OCI-M1 (cell line): ENCODE measurements at regions not wholly inside any gene's neighbourhood (a gene's known extent, or its start where the extent isn't known, plus 50 kb on each side); places are given as distances from the start of the nearest gene placed in this dataset.

Experiments
- DNase-seq: peaks from one replicate; lab custom pipeline; 2025; lab: John Stamatoyannopoulos, UW

DNA sequence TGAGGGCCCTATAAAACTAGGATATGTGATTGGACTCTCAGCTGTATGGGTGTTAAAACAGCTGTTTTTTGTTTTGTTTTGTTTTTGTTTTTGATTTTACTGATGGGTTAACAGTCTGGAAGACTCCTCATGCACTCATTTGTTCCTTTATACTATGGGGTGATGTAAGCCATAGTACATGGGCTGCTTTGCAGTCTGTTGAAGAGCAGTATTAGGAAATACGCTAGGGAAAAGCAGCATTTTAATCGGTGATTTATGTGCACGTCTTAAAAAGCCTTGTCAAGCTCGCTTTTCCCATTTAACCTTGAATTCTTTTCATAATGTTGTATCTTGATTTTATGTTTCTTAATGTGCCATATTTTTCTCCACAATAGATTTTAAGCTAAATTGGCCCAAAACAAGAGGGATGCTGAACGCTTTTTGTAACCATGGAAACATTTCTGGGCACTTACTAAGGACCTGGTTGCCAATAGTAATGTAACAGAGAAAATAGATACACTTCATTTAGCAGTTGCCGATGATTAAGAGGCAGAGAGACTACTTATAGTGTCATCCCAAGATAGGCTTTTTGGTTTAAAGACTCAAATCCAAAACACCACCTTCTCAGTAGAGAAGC, 244.0 kb downstream of the SNAPC1 start:
- no peak for DNase-seq

DNA sequence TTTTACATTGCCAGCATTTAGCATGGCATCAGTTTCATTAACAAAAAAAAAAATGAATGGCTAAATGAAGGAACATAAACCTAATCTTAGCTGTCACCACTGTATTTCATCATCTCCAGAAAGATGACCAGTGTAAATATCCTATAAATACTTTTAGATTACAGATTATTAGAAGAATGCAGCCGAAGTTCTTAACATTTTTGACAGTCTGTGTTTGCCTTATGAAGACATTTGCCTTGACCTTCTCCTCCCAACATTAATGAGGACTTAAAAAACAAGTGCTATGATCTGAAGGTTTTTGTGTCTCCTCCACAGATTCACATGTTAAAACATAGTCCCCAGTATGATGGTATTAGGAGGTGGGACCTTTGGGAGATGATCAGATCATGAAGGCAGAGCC, 253.0 kb downstream of the SNAPC1 start:
- DNase-seq, result no peak

DNA sequence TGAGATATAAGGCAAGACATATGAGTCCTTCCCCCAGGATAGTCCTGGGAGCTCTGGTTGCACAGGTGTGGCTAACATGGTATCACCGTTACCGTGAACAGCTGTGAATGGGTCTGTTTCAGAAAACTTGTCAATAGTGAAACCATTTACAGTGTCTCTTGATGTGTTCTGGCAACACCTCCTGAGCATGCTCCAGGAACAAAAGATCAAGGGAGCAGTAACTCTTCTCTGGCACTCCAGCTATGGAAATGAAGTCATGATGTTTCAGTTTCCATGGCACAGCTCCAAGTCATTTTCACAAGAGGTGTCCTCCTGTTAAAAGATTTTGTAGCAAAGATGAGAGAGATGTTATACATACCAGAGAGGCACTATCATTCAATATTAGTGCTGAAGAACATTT, 253.7 kb downstream of the SNAPC1 start:
- DNase-seq, result no peak

DNA sequence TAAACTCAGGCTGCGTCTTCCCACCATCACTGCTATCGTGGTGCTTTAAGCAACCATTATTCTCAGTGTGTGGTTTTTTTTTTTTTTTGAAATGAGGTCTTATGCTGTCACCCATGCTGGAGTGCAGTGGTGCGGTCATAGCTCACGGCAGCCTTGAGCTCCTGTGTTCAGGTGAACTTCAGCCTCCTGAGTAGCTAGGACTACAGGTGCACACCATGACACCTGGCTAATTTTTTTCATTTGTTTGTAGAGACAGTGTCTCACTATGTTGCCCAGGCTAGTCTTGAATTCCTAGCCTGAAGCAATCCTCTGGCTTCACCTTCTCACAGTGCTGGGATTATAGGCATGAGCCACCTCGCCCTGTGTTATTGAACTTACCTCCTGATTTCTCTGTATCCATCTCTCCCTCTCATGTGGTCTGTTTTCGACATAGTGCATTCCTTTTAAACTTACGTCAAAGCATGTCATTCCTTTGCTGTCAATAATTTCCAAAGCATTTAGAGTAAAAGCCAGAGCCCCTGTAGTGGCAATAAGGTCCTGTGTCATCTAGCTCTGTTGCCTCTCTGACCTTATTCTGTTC, 255.5 kb downstream of the SNAPC1 start:
- DNase-seq, result no peak

DNA sequence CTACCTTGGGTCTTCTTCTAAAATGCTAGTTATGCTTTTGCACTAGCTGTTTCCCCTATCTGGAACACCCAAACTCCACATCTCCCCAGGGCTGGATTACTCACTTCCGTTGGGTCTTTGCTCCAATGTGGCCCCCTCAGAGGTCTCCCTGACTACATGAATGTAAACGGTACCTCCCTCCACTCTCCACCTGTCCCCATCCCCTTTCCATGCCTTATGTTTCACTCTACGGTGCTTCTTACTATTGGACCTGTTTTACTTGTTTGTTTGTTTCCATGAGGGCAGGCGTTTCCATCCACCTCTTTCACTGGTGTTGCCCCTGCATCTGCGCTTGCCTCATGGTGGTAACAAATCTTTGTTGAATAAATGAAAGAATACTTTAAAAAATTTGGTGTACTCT, 256.4 kb downstream of the SNAPC1 start:
- no peak for DNase-seq

DNA sequence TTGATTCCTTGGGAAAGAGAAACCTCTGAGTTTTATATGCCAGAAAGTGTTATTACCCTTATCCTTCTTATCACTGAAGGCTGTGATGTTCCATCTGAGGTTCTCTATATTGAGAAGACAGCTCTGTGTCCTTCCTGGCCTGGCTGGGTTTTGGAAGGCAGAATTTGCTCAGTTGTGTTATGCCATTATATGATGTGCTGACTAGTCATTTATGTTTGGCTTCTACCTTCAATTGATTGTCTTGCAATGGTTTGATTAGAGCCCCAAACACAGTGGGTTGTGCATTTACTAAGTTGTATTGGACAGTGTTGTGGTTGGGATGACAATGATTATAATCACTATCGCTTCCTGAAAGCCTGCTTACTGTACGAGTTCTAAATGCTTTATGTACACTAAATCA, 265.7 kb downstream of the SNAPC1 start:
- DNase-seq, result no peak

DNA sequence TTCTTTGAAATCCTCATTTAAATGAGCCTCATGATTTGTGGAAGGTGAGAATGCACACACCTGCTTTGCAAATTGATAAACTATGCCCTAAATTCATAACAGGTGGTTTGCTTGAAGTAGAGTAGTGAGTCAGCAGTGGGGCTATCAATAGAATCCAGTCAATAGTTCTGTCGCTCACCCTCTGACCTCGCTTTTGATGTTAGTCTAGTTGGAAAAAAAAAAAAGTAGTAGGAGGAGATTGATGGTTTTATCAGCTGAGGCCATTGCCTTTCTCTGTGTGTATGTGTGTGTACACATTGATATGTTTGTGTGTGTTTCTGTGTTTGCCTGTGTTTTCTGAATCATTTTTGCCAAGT, 267.3 kb downstream of the SNAPC1 start:
- no peak for DNase-seq

DNA sequence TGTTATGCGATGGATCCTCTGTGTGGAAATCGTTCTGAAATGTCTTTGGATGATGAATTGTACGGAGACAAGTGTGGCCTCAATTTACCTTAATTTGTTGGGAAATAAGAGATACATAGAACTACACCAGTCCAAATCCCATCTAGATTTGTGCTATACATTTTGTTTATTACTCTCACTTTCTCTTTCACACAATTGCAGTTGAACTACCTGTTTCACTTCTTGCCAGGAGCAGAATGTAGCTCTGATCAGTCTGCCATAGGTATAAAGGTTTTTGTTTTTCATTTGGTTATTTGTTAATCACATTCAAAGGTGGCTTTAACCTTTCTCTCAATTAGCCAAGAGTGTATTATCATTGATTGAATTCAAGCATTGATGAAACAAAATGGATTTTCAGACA, 268.2 kb downstream of the SNAPC1 start:
- DNase-seq, result no peak

DNA sequence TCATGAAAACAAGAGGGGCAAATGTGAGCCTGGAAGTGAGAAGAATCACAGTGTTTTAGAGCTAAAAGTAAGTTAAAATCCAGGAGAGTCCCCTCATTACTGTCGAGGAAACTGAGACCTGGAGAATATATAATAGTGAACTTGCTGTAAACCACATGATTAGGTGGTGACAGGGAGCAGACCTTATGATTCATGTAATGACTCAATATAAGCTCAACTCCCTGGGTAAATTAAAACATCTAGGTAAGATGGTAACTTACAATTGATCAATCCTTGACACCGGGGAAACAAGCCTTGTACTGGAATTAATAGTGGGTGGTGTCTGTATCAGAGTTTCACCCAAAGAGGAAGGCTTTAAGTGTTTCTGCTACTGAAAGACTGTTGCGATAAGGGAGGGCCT, 269.3 kb downstream of the SNAPC1 start:
- DNase-seq, result no peak

DNA sequence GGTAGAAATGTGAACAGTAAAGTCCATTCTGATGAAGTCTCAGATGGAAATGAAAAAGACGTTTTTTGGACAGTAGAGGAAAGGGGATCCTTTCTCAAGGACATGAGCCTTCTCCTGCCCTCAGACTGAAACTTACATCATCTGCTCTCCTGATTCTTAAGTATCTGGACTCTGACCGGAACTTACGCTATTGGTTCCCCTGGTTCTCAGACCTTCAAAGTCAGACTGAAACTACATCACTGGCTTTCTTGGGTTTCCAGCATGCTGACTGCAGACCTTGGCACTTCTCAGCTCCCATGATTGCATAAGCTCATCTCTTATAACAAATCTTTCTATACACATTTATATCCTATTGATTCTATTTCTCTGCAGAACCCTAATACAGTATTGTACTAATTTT, 291.0 kb downstream of the SNAPC1 start:
- DNase-seq, result no peak

DNA sequence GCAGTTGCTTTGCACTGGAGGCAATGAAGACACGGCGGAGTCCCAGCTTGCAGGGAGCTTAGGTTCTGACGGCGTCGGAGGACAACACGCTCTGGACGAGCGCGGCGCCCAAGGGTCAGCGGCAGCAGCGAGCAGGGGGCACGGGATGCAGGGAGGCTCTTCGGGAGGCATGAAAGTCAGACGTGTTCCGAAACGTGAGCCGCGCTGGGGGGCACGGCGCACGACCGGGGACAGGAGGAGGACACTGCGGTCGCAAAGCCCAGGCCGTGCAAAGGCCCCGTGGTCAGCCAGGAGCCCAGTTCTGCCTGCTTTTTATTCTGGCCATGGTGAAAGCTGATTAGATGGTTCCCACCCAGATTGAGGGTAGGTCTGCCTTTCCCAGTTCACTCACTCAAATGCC, 294.6 kb downstream of the SNAPC1 start:
- DNase-seq, result no peak

DNA sequence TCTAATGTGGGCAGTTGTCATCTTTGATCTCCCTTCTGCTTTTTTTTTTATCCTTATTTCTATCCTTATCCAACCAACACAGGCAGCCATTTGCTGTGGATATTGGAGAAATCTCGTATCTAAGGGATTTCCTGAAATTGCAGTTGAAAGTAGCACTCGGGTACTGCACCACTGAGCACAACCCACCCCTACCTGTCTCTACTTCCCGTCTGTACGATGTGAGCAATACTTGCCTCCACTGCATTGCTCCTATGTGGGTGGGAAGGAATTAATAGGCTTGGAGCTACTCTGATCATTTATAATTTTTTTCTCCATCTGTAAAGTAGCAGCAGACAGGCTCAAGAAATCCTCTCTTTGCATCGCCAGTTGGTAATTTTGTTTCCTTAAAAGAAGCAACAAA, 300.4 kb downstream of the SNAPC1 start:
- DNase-seq, result no peak

DNA sequence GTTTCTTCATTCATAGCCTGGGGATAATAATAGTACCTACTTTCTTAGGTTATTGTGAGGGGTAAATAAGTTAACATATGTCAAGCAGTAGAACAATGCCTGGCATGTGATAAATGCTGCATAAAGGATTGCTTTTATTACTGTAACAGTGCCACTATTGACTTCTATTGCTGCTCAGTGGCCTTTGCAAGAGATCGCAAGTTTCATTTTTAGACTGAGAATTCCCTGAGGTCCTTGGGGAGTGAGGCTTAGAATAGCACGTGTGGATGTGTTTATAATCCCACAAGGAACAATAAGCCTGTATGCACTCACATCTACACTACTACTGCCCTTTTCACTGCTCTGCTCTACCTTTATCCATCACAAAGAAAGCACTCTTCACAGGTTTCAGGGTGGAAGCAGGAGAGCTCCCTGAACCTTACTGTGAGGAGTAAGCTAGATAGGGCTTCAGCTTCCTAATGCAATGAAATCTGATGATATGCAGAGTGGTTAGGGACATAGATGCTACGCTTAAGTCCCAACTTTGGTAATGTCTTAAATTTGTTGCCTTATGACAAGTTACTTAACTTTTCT, 302.6 kb downstream of the SNAPC1 start:
- DNase-seq, result no peak

DNA sequence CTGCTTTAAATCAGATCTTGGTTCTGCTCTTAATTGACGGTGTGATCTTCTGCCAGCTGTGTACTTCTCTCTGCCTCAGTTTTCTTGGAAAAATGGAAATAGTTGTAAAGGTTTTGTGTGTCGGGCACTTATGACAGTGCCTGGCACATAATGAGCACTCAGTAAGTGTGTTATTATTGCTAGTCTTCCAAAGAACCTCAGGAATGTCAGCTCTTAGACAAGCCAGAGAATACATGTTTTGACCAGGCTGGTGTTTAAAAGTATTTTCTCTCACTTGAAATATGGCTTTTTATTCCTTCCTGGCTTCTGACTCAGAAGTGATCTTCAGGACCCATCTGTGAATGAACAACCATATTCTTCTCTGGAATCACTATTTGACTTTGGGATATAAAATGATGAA, 304.1 kb downstream of the SNAPC1 start:
- DNase-seq, result no peak

DNA sequence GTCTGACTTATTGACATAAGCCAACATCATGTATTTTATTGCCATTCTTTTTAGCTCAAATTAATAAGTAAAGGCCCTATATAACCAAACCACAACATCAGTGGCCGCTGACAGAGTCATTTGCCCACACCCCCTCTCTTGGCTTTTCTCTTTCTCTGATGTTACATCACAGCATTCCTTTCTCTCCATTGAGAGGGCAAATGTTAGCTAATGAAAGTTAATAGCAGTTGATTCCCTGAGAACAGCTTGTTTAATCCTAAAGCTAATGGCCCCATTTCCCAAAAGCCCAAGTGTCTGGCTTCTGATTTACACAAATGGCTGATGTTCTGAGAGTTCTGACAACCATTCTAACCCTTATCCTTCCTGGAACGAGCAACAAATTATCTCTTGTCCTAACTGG, 308.8 kb downstream of the SNAPC1 start:
- no peak for DNase-seq

DNA sequence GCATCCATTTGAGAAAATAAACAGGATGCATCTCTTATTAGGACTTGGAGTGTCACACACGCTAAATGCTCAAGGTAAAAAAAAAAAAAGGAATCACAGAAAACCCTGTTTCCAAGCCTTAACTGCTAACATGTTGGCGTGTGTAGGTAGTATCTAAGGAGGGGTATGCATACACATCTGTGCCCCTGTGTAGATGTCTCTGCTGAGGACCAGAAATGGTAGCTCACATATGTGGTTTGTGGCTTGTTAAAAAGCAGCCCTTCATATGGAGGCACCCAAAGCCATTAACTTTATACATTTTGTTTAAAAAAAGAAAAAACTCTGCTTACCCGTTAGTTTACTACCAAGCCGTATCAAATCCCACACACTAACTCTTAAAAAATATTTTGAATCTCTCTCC, 314.1 kb downstream of the SNAPC1 start:
- no peak for DNase-seq

DNA sequence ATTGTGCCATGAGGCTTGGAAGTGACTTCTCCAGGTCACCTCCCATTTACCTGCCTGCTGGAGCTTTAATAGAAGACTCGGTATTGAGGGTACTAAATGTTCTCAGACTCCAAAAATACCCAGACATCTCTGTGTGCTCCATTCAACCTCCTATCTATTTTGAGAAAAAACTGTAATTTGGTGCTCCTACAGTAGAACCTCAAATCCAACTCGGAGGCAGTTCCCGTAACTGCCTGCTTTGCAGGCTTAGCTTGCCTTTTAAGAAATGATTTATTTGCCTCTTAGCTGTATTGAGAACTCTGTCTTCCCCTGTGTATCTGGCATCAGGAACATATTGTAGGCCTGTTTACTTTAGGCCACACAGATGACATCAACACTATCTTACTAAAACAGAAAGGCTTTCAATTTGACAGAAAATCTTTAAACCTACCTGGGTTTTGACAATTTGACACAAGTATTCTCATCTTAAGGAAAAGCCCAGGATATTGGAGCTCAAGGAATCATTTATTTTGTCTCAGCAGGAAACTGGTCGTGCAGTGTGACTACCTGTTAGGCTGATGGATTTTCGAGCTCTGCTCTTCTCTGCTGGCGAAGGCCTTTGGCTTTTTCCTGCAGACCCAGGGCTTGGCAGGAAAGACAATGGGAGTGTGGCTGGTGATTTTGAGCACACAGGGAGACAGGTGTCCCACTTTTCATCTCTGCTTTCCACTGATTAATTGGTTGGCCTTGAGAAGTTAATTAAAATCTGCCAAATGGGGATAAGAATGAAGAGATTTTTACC, 314.8 kb downstream of the SNAPC1 start:
- DNase-seq, result no peak

DNA sequence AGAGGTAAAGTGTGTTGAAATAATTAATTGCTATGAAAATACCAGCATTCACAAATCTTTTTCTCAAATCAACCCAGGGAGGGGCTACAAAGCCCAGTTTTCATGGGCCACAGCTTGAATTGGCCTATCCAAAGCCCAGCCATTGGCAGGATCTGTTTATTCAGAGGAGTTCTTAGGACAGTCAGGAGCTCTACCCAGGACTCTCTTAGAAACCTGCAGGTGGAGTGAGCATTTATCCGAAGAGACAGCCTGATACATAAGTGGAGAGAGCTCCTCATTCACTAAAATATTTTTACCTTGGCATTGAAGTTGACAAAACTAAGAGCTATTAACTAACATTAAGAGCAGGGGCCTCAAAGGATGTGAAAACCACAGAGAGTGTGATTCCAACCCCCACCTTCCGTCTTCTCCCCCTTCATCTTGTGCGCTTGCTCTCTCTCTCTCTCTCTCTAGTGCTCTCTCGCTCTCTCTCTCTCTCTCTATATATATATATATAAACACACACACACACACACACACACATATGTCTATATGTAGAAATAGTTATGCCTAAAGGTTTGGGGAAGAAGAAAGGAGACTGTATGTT, 315.5 kb downstream of the SNAPC1 start:
- DNase-seq, result no peak

DNA sequence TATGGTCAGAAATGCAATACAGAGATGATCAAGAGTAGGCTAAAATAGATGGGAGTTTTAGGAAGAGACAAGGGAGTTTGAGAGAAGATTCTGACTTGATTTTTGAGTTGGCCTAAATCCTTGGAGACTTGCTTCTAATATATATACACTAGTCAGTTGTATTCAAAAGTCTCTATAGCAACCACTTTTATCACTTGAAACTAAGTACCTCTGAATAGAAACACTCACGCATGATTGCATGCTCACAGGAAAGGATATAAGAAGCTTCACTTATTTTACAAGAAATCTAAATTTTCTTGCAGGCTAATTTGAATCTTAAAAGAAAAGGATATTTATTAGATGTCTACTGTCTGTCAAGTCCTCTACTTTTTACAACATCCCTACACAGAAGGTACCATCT, 316.8 kb downstream of the SNAPC1 start:
- DNase-seq, result no peak

DNA sequence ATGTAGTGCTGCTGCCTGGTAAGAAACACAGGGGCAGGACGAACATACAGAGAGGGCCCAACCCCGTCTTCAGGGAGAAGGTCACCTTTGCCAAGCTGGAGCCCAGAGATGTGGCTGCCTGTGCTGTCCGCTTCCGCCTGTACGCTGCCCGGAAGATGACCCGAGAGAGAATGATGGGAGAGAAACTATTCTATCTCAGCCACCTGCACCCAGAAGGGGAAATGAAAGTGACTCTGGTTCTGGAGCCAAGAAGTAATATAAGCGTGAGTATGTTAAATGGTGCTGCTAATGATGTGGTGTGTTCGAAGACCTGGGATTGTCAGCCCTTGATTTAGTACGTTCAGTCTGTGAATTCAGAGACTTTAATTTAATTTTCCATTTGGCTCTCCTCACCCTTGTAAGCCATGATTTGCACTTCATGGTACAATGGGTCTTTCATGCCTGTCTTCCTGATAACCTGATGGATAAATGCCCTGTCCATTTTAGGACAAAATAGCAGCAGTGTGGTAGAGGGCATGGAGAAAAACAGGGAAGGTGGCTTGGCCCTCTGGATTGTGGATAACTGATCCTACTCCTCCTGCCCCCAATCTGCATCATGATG, 318.9 kb downstream of the SNAPC1 start:
- DNase-seq, result no peak

DNA sequence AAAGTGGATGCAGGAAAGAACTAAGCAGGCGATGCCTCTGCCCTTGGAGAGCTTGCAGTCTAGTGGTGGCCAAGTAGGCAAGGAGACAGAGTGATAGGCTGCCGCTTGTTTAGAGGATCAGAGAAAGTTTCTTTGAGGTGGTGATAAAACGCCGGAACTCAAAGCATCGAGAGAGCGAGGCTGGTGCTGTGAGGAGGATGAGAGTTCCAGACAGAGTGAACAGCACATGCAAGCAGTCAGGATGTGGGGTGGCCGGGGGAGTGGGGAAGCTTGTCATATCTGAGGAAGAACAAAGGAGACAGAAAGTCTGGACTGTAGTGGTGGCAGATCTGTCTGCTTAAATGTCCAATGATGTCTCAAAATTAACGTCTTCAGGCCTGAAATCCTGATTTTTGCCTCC, 319.7 kb downstream of the SNAPC1 start:
- DNase-seq, result no peak

DNA sequence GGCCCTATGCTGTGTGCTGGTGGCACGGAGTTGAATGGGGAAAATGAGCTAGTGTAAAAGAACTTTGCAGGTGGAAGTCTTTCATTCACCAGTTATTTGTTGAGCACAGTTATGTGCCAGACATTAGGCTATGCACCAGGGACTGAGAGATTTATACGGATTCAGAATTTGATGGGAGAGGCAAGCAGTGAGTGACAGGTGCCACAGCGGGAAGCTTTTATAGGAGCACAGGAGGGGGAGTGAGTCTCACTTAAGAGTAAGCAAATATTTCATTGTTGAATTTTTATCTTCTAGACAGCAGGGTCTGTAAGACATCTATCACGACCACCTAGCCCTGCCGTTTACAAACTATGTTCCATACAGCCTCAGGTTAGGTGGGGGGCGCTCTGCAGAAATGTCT, 320.6 kb downstream of the SNAPC1 start:
- DNase-seq, result no peak

DNA sequence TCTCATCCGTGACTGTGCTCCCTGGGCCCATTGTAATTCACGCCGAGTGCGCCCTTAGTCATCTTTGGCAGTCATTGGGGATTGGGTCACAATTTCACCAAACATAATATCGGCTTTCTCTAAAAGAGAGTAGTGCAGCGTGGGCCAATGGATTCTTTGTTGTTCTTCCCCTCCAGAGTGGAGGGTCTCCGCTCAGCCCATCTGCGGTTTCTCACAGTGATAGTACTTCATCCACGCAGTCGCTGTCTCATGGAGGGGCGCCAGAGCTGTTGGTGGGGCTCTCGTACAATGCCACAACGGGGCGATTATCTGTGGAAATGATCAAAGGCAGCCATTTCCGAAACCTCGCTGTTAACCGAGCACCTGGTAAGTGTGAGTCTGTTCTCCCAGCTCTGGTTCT, 321.8 kb downstream of the SNAPC1 start:
- no peak for DNase-seq
